Ascending aorta (tissue), 2 donors: ENCODE measurements at regions not wholly inside any gene's neighbourhood (a gene's known extent, or its start where the extent isn't known, plus 50 kb on each side); places are given as distances from the start of the nearest gene placed in this dataset.
"Not testable (repeated sequence)": the region's sequence is repeated elsewhere in the genome, so short reads cannot be mapped to it uniquely, and the experiment has no call there.

ENCODE experiments used
- DNase-seq, 2 donors: peaks; one replicate each; pipeline ENCODE4 v3.0.0-alpha.2; 2019; ENCODE audit warnings: low spot score in 2 of 2
- H3K27ac ChIP-seq, 2 donors: fragments of 200-600 bp; sonication (generic); one replicate each; pipeline ENCODE4 v1.5.1; 2016 to 2017; ENCODE audit warnings: mild to moderate bottlenecking in 1 of 2
- H3K27me3 ChIP-seq: fragments of 200-600 bp; sonication (generic); one replicate; pipeline ENCODE4 v1.5.1; 2017
- H3K36me3 ChIP-seq, 2 donors: fragments of 200-600 bp; sonication (generic); one replicate each; pipeline ENCODE4 v1.5.1; 2016
- H3K4me1 ChIP-seq, 2 donors: fragments of 200-600 bp; sonication (generic); one replicate each; pipeline ENCODE4 v1.5.1; 2016 to 2017; ENCODE audit warnings: mild to moderate bottlenecking in 1 of 2
- H3K4me3 ChIP-seq, 2 donors: fragments of 200-600 bp; sonication (generic); one replicate each; pipeline ENCODE4 v1.5.1; 2016 to 2017; ENCODE audit warnings: mild to moderate bottlenecking in 1 of 2
- H3K9me3 ChIP-seq, 2 donors: fragments of 200-600 bp; sonication (generic); one replicate each; pipeline ENCODE4 v1.5.1; 2016
- CTCF ChIP-seq, 3 experiments: fragments of 200-600 bp in 2 of 3; fragments of 450-650 bp in 1 of 3; sonication (generic) in 2 of 3; IDR thresholded peaks; one replicate each; pipeline ENCODE4 v1.5.1; 2016 to 2019; ENCODE audit warnings: antibody characterized with exemption in 3 of 3, mild to moderate bottlenecking in 1 of 3, moderate library complexity in 1 of 3
- intact Hi-C: fragments of 100-400 bp; cut with DNase I; formaldehyde crosslinking; loops from one replicate; pipeline ENCODE4 v1.15.1; 2023

GRCh38 chr4:31193521-31193920 lies 473.4 kb downstream of the PCDH7 start:
- TF ChIP-seq CTCF (IDR thresholded peaks at IDR 0.05): no peak
- no peak overlapping the region for H3K4me3 ChIP-seq
- no peaks in the 10 kb centered on the region for H3K9me3 ChIP-seq
- no peaks in the 10 kb centered on the region for H3K36me3 ChIP-seq
- peaks cover 0 to 4% of the 10 kb centered on the region in 2 donors for H3K4me1 ChIP-seq
- intact Hi-C loops: no loop called here
- no peak for DNase-seq
- no peak overlapping the region for H3K27ac ChIP-seq
- no peaks in the 10 kb centered on the region for H3K27me3 ChIP-seq

DNA sequence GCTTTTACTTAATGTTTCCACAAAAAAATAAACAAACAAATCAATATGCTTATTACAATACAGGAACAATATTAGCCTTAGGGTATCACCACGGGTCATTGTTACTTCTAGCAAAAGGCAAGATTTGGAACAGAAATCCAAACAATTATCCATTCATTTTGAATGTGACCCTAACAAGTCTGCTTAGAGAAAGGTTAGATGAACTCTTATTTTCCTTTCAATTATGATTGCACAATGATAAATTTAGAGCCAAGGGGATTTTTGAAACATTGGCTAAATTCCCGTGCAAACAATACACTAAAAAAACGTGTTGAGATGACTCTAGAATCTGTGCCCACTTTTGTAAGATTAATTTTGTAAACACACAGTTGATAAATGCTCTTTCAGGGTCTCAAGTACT lies 474.7 kb downstream of the PCDH7 start:
- Histone ChIP-seq H3K4me1 (peaks cover 0 to 4% of the 10 kb centered on the region in 2 donors), H3K9me3 (no peaks in the 10 kb centered on the region), H3K27me3 (no peaks in the 10 kb centered on the region), H3K36me3 (no peaks in the 10 kb centered on the region), H3K27ac (no peak overlapping the region), H3K4me3 (no peak overlapping the region)
- DNase-seq: no peak
- no peak for TF ChIP-seq CTCF (IDR thresholded peaks at IDR 0.05)
- intact Hi-C loops: no loop called here

DNA sequence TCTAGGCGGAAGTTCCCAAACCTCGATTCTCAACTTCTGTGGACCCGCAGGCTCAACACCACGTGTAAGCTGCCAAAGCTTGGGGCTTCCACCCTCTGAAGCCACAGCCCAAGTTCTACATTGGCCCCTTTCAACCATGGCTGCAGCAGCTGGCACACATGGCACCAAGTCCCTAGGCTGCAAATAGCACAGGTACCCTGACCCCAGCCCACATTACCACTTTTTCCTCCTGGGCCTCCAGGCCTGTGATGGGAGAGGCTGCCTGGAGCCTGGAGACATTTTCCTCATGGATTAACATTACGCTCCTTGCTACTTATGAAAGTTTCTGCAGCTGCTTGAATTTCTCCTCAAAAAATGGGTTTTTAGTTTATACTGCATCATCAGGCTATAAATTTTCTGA lies 479.5 kb downstream of the PCDH7 start:
- no peaks in the 10 kb centered on the region for H3K9me3 ChIP-seq
- H3K4me1 ChIP-seq: no peaks in the 10 kb centered on the region
- H3K4me3 ChIP-seq: no peak overlapping the region
- no peak overlapping the region for H3K27ac ChIP-seq
- no peaks in the 10 kb centered on the region for H3K36me3 ChIP-seq
- no peaks in the 10 kb centered on the region for H3K27me3 ChIP-seq
- TF ChIP-seq CTCF (IDR thresholded peaks at IDR 0.05): no peak
- intact Hi-C loops: no loop called here
- no peak for DNase-seq

GRCh38 chr4:31202054-31202453 lies 481.9 kb downstream of the PCDH7 start:
- H3K4me3 ChIP-seq, H3K27me3 ChIP-seq, H3K36me3 ChIP-seq, DNase-seq, H3K27ac ChIP-seq, H3K4me1 ChIP-seq, H3K9me3 ChIP-seq, intact Hi-C loops: not testable (repeated sequence)

DNA sequence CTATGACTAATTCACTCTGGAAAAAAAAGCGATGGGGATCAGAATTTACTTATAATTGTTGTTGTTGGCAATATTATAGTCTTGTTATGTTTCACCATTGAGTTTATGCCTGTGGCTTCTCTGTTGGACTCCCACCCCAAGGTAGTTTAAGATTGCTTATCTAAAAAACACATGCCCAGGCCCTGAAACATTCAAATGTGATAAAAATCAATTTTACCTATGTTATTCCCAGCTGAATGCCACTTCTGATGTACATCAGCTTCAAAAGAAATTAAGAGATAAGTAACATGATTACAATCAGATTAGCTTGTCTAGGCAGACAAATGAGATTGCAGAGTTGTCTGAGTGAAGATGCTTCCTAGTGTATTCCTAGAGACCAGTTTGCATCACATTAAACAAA lies 484.7 kb downstream of the PCDH7 start:
- H3K4me3 ChIP-seq: no peak overlapping the region
- intact Hi-C loops: no loop called here
- H3K4me1 ChIP-seq: no peaks in the 10 kb centered on the region
- DNase-seq: no peak
- H3K27ac ChIP-seq: no peak overlapping the region
- H3K36me3 ChIP-seq: no peaks in the 10 kb centered on the region
- no peaks in the 10 kb centered on the region for H3K9me3 ChIP-seq
- no peaks in the 10 kb centered on the region for H3K27me3 ChIP-seq
- no peak for TF ChIP-seq CTCF (IDR thresholded peaks at IDR 0.05)

DNA sequence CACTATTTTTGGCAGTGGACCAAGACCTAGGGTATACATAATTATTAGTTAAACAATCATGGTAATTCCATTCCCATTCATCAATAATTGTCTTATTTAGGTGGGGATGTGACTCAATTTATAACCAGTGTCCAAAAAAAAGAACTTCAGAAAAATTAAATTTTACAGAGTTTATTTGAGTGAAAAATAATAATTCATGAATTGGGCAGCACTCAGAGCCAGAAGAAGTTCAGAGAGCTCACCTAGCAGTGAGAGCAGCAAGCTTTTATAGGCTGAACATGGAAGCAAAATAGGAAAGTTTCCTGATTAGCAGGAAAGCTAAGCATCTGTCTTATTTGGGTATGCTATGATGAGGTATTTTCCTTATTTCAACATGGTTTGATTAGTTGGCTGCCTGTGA lies 500.8 kb downstream of the PCDH7 start:
- no peak for TF ChIP-seq CTCF (IDR thresholded peaks at IDR 0.05)
- intact Hi-C loops: no loop called here
- H3K4me3 ChIP-seq: no peak overlapping the region
- no peak overlapping the region for H3K27ac ChIP-seq
- H3K36me3 ChIP-seq: no peaks in the 10 kb centered on the region
- H3K4me1 ChIP-seq: no peaks in the 10 kb centered on the region
- H3K9me3 ChIP-seq: no peaks in the 10 kb centered on the region
- no peak for DNase-seq
- H3K27me3 ChIP-seq: no peaks in the 10 kb centered on the region
